ENCODE measurements at regions not wholly inside any gene's neighbourhood (a gene's known extent, or its start where the extent isn't known, plus 50 kb on each side); places are given as distances from the start of the nearest gene placed in this dataset.

- no peak overlapping the region for H3K4me2 ChIP-seq (ENCODE audit: low read length)
- no peaks in the 10 kb centered on the region for H3K27me3 ChIP-seq (ENCODE audit: control insufficient read depth, low read length)
- H3K9me3 ChIP-seq (ENCODE audit: control insufficient read depth, insufficient read depth, low read length): no peaks in the 10 kb centered on the region
- no peaks in the 10 kb centered on the region for H3F3A ChIP-seq (ENCODE audit: control insufficient read depth, insufficient read depth)
- no peaks in the 10 kb centered on the region for H4K20me1 ChIP-seq (ENCODE audit: control insufficient read depth, insufficient read depth, low read depth, low read length)
- peaks cover 37% of the 10 kb centered on the region for H3K4me1 ChIP-seq (ENCODE audit: control insufficient read depth, low read length)
- no peak overlapping the region for H3K27ac ChIP-seq (ENCODE audit: low read depth, low read length)
- H3K4me3 ChIP-seq (ENCODE audit: low read length): no peak overlapping the region
- H3K79me2 ChIP-seq (ENCODE audit: control insufficient read depth, low read length): no peaks in the 10 kb centered on the region
- TF ChIP-seq, protein P1, sequence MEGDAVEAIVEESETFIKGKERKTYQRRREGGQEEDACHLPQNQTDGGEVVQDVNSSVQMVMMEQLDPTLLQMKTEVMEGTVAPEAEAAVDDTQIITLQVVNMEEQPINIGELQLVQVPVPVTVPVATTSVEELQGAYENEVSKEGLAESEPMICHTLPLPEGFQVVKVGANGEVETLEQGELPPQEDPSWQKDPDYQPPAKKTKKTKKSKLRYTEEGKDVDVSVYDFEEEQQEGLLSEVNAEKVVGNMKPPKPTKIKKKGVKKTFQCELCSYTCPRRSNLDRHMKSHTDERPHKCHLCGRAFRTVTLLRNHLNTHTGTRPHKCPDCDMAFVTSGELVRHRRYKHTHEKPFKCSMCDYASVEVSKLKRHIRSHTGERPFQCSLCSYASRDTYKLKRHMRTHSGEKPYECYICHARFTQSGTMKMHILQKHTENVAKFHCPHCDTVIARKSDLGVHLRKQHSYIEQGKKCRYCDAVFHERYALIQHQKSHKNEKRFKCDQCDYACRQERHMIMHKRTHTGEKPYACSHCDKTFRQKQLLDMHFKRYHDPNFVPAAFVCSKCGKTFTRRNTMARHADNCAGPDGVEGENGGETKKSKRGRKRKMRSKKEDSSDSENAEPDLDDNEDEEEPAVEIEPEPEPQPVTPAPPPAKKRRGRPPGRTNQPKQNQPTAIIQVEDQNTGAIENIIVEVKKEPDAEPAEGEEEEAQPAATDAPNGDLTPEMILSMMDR (IDR thresholded peaks at IDR 0.05; ENCODE audit: low read depth, low read length, poor library complexity, severe bottlenecking): no peak
- no peak for TF ChIP-seq EZH2phosphoT487 (IDR thresholded peaks at IDR 0.05; ENCODE audit: borderline replicate concordance, low read length)
- H3K9me2 ChIP-seq (replicated peaks; ENCODE audit: control insufficient read depth, low read length): no peaks in the 10 kb centered on the region
- no peaks in the 10 kb centered on the region for H3K36me3 ChIP-seq (ENCODE audit: control insufficient read depth, low read length)
These were observed 63.9 kb upstream of the UGP2 start for GRCh38 chr2:63777816-63778215.

DNA sequence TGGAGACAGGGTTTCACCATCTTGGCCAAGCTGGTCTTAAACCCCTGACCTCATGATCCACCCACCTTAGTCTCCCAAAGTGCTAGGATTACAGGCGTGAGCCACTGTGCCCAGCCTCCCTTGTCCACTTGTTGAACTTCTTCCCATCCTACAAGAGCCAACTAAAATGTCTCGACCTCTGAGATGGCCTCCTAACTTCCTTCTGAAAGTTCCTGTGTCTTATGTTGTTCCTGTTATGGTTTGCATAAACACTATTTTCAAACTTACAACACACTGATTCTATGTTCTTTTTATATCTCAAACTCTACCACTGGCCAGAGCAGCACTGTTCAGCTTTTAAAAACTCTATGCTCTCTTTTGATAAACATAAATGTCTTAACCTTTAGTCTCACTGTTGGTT, 63.3 kb upstream of the UGP2 start:
- Histone ChIP-seq H3K27me3 (ENCODE audit: control insufficient read depth, low read length) (no peaks in the 10 kb centered on the region), H3K4me2 (ENCODE audit: low read length) (peak overlapping the region; percentile 44), H4K20me1 (ENCODE audit: control insufficient read depth, insufficient read depth, low read depth, low read length) (no peaks in the 10 kb centered on the region)

DNA sequence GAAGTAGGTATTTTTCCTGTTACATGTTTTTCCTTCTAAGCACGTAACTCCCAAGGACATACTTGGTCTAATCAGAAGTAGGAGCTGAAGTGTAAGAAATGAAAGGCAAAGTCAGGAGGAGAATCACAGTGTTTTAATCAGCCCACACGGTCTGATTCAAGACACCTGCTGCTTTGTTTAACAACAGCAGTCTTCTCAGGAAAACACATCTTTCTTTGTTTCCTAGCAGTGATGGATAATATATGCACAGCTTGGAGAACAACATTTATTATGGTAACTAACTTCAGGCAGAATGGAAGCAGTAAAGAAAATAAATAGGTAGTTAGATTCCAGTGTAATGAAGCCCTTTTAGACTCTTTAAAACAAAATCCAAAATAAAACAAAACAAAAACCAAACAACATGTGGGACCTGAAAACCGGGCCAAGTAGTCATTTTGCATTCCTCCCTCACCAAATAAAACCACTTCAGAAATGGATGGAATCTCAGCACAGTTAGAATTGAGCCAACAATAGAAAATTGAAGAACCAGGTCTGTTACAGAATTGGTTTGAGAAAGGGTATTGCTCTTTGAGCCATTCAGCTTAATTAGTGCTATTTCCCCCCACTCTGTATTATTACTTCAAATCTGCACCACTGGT, 61.1 kb upstream of the UGP2 start:
- H3K79me2 ChIP-seq (ENCODE audit: control insufficient read depth, low read length): no peaks in the 10 kb centered on the region
- H3K9me2 ChIP-seq (replicated peaks; ENCODE audit: control insufficient read depth, low read length): no peaks in the 10 kb centered on the region
- H3K9me3 ChIP-seq (ENCODE audit: control insufficient read depth, insufficient read depth, low read length): no peaks in the 10 kb centered on the region
- peaks cover 40% of the 10 kb centered on the region for H3K4me1 ChIP-seq (ENCODE audit: control insufficient read depth, low read length)
- TF ChIP-seq EZH2phosphoT487 (IDR thresholded peaks at IDR 0.05; ENCODE audit: borderline replicate concordance, low read length): no peak
- TF ChIP-seq, protein P1 (IDR thresholded peaks at IDR 0.05; ENCODE audit: low read depth, low read length, poor library complexity, severe bottlenecking): no peak
- H3K4me3 ChIP-seq (ENCODE audit: low read length): no peak overlapping the region
- H3F3A ChIP-seq (ENCODE audit: control insufficient read depth, insufficient read depth): no peaks in the 10 kb centered on the region
- H3K36me3 ChIP-seq (ENCODE audit: control insufficient read depth, low read length): no peaks in the 10 kb centered on the region
- H3K27me3 ChIP-seq (ENCODE audit: control insufficient read depth, low read length): no peaks in the 10 kb centered on the region
- H3K4me2 ChIP-seq (ENCODE audit: low read length): no peak overlapping the region; the same call in 1 of the 2 replicates
- no peak overlapping the region for H3K27ac ChIP-seq (ENCODE audit: low read depth, low read length)
- no peaks in the 10 kb centered on the region for H4K20me1 ChIP-seq (ENCODE audit: control insufficient read depth, insufficient read depth, low read depth, low read length)

More for the DNA sequence above, 63.3 kb upstream of the UGP2 start:
- Histone ChIP-seq H3F3A (ENCODE audit: control insufficient read depth, insufficient read depth) (no peaks in the 10 kb centered on the region), H3K27ac (ENCODE audit: low read depth, low read length) (no peak overlapping the region), H3K79me2 (ENCODE audit: control insufficient read depth, low read length) (no peaks in the 10 kb centered on the region), H3K36me3 (ENCODE audit: control insufficient read depth, low read length) (no peaks in the 10 kb centered on the region), H3K4me1 (ENCODE audit: control insufficient read depth, low read length) (peaks cover 40% of the 10 kb centered on the region), H3K4me3 (ENCODE audit: low read length) (0 out of 2 replicates have a peak overlapping the region, but pooled peaks have one; percentile 11), H3K9me2 (replicated peaks; ENCODE audit: control insufficient read depth, low read length) (no peaks in the 10 kb centered on the region), H3K9me3 (ENCODE audit: control insufficient read depth, insufficient read depth, low read length) (no peaks in the 10 kb centered on the region)
- TF ChIP-seq, protein P1 (IDR thresholded peaks at IDR 0.05; ENCODE audit: low read depth, low read length, poor library complexity, severe bottlenecking): no peak
- no peak for TF ChIP-seq EZH2phosphoT487 (IDR thresholded peaks at IDR 0.05; ENCODE audit: borderline replicate concordance, low read length)
